ENCODE measurements at regions not wholly inside any gene's neighbourhood (a gene's known extent, or its start where the extent isn't known, plus 50 kb on each side); places are given as distances from the start of the nearest gene placed in this dataset.

- FAIRE-seq, result no peak
These were observed 62.9 kb upstream of the NTM start for GRCh38 chr11:131307506-131307905.

- FAIRE-seq, result no peak
These were observed 60.6 kb upstream of the NTM start for GRCh38 chr11:131309776-131310175.

DNA sequence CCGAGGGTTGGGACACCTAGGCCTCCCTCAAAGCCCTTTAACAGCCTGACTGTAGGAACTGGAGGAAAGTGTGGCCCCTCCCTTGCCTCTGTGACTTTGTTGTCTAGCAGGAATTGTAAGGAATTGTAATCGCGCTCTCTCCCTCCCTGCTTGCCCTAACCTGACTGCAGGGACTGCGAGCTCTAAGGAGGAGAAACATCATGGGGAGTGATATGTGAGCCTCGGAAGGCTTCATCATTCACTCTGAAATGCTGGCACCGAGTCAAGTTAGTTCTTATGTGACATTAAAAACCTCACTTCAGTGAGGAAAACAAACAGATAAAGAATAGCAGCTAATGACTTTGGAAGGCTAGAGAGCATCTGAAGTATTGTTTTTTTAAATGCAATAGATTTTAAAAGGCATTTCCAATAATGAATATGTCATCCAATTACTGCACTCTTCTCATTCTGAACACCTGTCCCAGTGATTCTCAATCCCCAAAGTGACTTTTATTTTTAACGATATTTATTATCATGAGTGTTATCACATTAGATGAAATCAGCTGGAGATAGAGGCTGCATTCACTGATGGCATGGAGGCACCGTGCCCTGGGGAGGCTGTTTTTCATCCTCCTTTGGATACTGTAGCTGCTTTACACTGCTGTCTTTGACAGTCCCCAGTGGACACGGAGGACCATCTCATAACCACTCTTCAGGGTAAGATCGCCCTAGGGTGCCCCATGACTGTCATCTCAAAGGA is 58.5 kb upstream of the NTM start:
- no peak for FAIRE-seq
